SIG-M5 treated with dmso at 0.1 percent for 504 hours (cell line): ENCODE measurements at regions not wholly inside any gene's neighbourhood (a gene's known extent, or its start where the extent isn't known, plus 50 kb on each side); places are given as distances from the start of the nearest gene placed in this dataset.

Experiments
- DNase-seq: peaks from one replicate; lab custom pipeline; 2025; ENCODE audit not compliant: unreplicated experiment; lab: John Stamatoyannopoulos, UW

DNA sequence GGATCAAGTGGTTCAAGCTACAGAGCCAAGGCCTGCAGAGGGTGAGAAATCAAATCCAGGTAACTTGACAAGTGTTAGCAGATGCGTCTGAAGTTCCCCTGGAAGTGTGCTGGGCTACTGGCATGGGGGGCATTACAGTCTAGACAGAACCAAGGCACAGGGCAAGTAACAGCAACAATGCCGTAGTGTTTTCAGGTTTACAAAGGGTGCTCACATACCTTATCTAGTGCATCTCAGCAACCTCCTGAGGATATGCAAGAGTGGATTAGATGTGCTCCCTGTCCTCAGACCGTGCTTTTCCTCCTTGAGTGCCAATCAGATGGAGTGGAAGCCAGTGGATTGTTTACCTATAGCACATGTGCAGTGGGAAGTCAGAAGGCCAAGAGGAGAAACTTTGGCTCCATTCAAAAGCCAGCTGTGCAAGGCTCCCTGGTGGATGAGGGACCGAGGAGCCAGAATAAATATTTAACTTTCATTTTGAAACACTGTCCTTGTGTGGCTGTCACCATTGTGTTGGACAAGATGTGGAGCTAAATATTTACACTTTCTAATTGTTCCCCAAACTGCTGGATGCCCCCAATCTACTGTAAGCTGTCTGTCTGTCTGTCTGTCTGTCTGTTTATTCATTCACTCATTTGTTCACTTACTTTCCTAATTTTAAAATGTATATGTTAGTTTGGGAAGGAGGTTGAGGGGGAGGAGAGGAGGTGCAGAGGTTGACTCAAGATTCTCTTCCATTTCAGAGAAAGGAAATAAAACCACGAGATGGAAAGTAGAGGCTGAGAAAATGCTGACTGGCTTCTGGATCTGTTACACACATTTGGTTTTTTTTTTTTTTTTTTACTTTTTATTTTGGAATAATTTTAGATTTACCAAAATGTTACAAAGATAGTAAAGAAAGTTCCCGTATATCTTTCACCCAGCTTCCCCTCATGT, 184.0 kb upstream of the PARP11 start:
- no peak for DNase-seq

DNA sequence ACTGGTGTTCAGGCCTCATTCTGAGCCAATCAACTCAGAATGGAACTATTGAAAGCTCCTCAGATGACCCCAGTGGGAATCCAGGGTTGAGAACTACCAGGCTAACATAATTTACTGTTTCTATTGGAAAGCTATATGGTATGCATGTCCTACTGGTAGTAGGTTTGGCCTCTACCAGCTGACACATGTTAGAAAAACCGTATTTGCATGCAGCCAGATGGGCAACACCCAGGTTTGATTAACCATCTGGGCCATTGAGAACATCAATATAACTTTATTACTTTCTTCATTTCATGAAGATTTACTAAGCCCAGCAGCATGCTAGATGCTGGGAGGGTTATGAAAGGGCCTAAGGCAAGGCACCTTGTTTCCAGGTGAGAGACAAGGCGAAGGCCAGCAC, 181.4 kb upstream of the PARP11 start:
- no peak for DNase-seq

- DNase-seq, result no peak
Observed at GRCh38 chr12:4052691-4053090, 179.5 kb upstream of the PARP11 start.

DNA sequence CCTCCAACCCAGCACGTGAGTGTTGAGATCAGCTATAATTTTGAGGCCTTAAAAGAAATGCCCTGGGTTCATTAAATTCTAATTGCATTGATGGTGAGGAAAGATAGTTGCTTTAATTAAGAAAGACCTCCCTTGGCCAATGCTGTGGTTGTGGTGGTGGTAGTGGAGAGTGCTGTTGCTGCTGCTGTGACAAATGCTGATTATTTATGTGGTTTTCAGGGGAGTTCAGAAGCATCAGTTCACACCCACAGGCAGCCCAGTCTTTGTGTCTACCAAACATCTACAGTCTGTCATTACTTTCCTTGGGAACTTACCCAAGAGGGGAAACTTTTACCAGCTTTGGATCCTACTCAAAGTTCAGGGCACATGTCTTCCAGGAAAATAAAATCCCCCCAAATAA, 178.4 kb upstream of the PARP11 start:
- no peak for DNase-seq

GRCh38 chr12:4050340-4050739, 177.1 kb upstream of the PARP11 start:
- DNase-seq, result no peak

GRCh38 chr12:4049298-4050080, 176.3 kb upstream of the PARP11 start:
- no peak for DNase-seq

DNA sequence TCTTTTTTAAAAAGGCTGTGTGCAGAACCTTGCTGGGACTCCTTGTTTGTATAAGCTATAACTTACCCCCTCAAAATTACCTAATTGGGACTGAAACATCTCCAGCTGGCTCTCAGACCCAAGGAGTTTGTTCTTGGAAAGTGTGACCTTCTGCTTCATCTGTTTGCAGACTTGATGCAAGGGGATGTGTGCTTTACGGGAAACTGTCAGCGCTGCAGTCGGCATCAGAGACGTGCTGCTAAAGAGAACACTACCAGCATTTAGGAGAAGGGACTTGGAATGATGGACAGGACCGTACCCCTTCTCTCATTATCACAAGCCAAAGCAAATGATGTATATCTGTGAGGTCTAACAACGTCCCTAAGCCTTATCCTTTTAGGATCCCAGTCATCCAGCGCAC, 174.2 kb upstream of the PARP11 start:
- DNase-seq, result no peak

GRCh38 chr12:4046495-4046840, 173.3 kb upstream of the PARP11 start:
- DNase-seq, result no peak

GRCh38 chr12:4045786-4046494, 172.7 kb upstream of the PARP11 start:
- no peak for DNase-seq

DNA sequence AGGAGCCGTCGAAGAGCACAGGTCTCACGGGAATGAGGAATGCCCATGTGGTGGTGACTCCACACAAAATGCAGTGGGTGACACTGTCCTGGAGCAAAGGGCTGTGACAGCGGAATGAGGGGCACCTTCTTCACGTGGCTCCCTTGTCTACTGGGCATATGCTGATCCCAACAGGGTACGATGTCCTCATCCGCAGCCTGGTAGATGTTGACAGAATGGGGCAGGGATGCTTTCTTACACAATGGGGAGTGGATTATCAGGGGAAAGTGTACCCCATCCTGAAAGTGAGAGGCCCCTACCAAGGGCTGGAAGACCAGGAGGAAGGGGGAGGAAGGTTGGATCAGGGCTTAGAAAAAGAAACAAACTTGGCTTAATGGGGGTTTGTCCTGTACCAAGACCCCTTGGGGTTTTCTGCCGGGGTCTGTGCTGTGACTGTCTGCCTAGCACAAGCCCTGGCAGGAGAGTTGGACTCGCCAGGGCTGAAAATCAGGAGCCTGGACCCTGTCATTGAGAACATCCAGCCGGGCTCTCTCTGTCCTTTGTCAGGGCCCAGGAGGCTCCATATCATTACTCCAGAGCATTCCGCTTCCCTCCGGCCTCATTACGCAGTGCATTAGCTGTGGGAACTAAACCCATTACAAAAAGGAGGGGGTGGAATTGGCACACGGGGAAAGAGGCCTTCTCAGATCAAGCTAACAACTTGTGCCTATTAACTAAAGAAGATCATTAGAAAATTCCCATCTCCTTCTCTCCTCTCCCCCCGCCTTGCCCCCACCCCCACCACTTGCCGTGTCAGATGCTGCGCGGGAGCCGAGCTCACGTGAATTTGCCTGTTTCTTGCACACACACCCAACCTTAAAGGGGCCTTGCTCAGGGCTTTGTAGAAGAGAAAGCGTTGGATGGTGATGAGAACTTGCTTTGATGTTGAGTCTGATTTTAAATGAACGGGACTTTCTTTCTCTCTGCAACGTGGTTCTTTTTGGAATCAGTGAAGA, 171.8 kb upstream of the PARP11 start:
- no peak for DNase-seq

GRCh38 chr12:4044101-4044500, 170.9 kb upstream of the PARP11 start:
- no peak for DNase-seq

DNA sequence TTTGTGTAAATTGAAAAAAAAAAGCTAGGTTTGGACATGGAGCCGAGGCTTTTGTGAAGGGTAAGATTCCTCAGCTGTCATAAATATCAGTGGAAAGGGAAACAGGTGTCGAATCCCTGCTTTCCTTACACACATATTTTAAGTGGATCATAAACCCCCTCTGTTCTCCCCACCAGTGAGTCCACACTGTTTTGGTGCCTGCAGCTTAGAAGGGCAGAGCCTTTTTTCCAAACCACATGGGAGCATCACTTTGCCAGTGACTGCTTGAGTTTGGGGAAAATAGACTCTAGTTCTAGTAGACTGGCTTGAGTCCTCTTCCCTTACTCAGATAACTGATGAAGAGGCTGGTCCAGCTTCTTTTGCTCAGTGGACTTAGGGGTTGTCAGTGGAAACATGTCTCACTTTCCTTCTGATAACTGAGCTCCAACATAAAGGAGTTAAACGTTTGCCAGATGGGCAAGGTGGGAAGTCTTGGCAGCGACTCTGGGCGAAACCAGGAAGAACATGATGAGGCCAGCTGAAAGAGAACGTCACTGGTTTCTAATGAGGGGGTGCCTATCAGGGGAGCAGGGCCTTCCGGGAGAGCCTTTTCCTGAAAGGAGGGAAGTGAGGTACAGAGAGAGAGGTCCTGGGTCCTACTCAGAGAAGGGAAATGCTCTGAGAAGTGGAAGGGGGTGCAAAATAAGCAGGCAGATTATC, 168.1 kb upstream of the PARP11 start:
- no peak for DNase-seq

GRCh38 chr12:4039931-4040330, 166.7 kb upstream of the PARP11 start:
- DNase-seq, result no peak

DNA sequence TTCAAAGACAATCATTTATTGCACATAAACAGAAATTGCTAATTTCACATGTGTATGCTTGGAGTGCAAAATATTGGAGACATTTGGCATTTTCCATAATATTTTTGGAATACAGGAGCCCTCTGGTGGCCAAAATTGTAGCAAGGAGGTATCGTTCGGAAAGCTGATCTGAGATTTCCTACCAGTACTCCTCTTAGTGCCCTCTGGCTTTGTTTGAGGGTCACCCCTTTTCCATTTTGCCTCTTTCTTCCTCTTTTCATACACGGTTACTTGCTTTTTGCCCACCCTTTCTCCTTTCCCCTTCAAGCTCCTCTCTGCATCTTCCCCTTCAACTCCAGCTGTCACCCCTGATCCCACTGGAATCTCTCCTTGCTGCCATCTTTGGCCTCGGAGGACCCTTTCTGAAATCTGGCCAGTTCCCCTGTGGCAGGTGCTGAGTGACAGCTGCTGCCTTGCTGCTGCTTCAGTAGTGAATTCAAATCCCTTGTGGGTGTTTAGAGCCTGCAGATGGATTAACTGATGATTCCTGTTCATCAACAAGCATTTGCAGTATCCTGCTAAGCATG, 164.6 kb upstream of the PARP11 start:
- DNase-seq, result no peak

DNA sequence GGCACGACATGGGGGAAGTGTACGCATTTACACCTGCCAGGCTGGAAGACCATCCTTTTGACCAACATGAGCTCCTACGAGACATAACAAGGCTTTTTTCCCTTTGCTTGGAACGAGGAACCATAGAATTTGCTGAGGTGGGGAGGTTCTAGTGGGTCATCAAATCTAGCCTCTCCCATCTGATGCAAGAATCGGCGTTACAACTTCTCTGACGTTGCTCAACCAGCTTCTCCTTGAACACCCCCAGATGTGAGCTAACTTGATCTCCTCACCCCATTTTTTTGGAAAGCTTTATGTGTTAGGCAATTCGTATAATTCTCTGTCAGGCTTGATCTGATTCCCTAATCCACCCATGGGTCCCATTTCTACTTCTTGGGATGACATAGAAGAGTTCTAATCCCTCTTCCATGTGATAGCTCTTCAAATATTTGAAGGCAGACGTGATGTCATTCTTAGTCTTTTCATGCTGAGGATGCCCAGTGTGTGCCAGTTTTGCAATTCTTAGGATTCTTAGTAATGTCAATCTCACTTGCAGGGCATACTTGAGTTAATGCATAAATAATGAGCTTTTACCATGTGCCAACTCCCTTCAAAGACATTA, 163.6 kb upstream of the PARP11 start:
- no peak for DNase-seq

GRCh38 chr12:4034921-4035320, 161.7 kb upstream of the PARP11 start:
- DNase-seq, result no peak

DNA sequence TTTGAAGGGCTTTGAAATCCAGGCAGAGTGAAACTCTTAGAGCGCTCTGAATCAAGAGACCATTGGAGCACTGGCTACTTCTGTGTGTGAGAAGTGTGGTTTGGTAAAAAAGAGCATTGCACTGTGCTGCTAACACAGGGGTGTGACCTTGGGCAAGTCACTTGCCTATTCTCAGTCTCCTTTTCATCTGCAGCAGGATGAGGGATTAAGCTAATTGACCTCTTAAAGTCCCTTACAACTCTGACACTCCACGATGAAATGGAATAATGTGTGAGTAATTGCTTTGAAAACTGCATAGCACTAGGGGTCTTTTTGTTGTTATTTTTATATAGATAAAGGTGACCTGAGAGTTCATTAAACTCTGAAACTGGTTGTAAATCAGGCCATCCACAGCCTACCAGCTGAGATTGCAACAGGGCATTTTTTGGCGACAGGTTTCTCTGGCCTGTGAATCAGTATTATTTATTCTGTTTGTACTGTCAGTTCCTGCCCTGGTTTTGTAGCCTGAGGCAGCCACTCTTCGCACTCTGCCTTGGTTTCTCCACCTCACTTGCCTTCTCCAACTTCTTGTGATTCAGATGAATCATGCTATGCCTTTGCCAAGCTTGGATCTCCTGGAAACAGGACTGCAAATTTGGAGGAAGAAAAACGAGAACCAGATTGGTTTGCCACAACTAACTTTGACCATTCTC, 159.9 kb upstream of the PARP11 start:
- no peak for DNase-seq

DNA sequence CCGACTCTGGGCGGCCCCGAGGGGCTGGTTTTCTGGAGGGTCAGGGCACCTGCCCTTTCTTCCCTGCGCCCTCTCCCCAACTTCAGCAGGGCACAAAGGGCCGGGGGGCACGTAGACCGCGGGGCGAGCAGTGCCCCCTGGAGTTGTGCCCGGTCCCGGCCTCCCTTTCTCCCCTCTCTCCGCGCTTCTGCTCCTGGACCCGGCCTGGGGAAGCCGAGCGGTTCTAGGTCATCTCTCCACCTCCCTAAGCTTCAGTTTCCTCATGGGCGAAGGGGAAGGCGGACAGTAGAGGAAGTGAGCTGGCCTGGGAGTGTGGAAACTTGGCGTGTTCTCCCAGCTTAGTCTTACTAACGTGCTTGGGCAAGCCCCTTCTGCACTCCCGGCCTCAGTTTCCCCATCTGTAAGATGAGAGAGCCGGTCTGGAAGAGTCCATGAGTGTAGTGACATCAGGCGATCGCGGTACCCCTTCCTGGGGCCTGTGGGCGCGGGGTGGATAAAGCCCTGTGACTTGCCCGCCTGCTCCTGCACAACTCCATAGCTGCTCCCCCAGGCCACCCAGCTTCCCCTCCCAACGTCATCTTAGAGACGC, 158.6 kb upstream of the PARP11 start:
- no peak for DNase-seq
